ENCODE measurements at regions not wholly inside any gene's neighbourhood (a gene's known extent, or its start where the extent isn't known, plus 50 kb on each side); places are given as distances from the start of the nearest gene placed in this dataset.

DNA sequence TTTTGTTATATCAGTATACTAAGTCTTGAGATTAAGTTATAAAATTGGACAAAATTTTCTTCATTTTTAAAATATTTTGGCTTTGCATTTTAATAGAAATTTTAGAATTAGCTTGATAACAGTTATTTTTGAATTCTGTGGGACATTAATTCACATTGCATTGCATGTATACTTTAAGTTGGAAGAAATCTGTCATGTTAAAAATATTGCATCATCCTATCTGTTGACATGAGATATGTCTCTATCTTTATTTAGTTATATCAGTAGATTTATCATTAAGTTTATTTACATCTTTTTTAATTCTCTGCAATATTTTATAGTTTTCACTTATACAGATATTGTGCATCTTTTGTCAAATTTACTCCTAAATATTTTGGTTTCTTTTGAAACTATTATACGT lies 904.6 kb upstream of the NR2F2 start:
- TF ChIP-seq, protein P1, sequence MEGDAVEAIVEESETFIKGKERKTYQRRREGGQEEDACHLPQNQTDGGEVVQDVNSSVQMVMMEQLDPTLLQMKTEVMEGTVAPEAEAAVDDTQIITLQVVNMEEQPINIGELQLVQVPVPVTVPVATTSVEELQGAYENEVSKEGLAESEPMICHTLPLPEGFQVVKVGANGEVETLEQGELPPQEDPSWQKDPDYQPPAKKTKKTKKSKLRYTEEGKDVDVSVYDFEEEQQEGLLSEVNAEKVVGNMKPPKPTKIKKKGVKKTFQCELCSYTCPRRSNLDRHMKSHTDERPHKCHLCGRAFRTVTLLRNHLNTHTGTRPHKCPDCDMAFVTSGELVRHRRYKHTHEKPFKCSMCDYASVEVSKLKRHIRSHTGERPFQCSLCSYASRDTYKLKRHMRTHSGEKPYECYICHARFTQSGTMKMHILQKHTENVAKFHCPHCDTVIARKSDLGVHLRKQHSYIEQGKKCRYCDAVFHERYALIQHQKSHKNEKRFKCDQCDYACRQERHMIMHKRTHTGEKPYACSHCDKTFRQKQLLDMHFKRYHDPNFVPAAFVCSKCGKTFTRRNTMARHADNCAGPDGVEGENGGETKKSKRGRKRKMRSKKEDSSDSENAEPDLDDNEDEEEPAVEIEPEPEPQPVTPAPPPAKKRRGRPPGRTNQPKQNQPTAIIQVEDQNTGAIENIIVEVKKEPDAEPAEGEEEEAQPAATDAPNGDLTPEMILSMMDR (IDR thresholded peaks at IDR 0.05) = no peak
- no peak for TF ChIP-seq POLR2A (IDR thresholded peaks at IDR 0.05)
